HEK293T (cell line): ENCODE measurements at regions not wholly inside any gene's neighbourhood (a gene's known extent, or its start where the extent isn't known, plus 50 kb on each side); places are given as distances from the start of the nearest gene placed in this dataset.

Source experiments
- FOXK2 ChIP-seq: fragments of 450-650 bp; IDR thresholded peaks from 2 replicates; pipeline ENCODE4 v1.6.1; 2016; ENCODE audit warnings: mild to moderate bottlenecking
- FOXM1 ChIP-seq: fragments of 450-650 bp; IDR thresholded peaks from 2 replicates; pipeline ENCODE4 v1.6.1; 2017; ENCODE audit warnings: mild to moderate bottlenecking, borderline replicate concordance
- L3MBTL2 ChIP-seq: fragments of 450-650 bp; conservative IDR thresholded peaks from 2 replicates; pipeline ENCODE4 v1.6.1; 2016; ENCODE audit warnings: mild to moderate bottlenecking
- SP1 ChIP-seq: fragments of 450-650 bp; IDR thresholded peaks from 2 replicates; pipeline ENCODE4 v1.6.1; 2017
- SUZ12 ChIP-seq: fragments of 450-650 bp; IDR thresholded peaks from 2 replicates; pipeline ENCODE4 v1.6.1; 2016; ENCODE audit warnings: mild to moderate bottlenecking

- TF ChIP-seq FOXM1 (no peak), SP1 (no peak), SUZ12 (no peak), FOXK2 (no peak), L3MBTL2 (no peak)
These were observed 59.1 kb upstream of the BICD1 start for GRCh38 chr12:32047357-32048212.
